H7 (cell line): ENCODE measurements at regions not wholly inside any gene's neighbourhood (a gene's known extent, or its start where the extent isn't known, plus 50 kb on each side); places are given as distances from the start of the nearest gene placed in this dataset.
"Not testable (repeated sequence)": the region's sequence is repeated elsewhere in the genome, so short reads cannot be mapped to it uniquely, and the experiment has no call there.

ENCODE experiments used
- DNase-seq: peaks from one replicate; pipeline ENCODE4 v3.0.0; 2012
- H3K27me3 ChIP-seq: 2 replicates; pipeline ENCODE4 v1.6.0; 2011; ENCODE audit warnings: mild to moderate bottlenecking, low read length; ENCODE audit not compliant: control insufficient read depth, insufficient read depth
- H3K36me3 ChIP-seq: replicated peaks from 2 replicates; pipeline ENCODE4 v1.5.1; 2011; ENCODE audit warnings: low read length; ENCODE audit not compliant: control insufficient read depth, insufficient read depth
- H3K4me3 ChIP-seq: 2 replicates; pipeline ENCODE4 v1.5.1; 2011; ENCODE audit warnings: low read depth, mild to moderate bottlenecking, control low read depth, low read length, moderate library complexity; ENCODE audit not compliant: insufficient read depth

DNA sequence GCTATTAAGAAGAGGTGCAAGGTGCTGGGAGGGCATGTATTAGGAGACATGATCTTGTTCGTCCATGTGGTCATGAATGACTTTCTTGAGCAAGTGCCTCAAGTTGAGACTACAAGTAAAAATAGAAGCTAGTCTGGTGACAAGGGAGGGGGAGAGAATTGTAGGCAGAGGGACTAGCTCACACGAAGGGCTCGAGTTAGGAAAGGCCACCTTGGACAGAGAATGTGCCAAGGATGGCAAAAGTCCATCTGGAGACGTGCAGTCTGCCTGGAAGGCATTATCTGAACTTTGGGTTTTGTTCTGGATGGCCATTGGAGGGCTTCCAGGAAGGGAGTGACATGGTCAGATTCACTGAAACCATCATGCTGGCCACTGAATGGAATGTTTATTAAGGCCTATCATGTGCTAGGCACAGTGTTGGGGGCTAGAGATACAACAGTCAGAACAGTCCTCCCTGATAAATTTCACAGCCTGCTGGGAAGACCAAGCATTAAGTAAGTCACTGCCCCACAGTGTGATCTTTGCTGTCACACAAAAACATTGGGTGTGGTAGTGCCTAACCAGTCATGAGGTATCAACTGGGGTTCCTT is 251.3 kb upstream of the NBPF12 start:
- H3K4me3 ChIP-seq, H3K36me3 ChIP-seq, H3K27me3 ChIP-seq, DNase-seq: not testable (repeated sequence)

DNA sequence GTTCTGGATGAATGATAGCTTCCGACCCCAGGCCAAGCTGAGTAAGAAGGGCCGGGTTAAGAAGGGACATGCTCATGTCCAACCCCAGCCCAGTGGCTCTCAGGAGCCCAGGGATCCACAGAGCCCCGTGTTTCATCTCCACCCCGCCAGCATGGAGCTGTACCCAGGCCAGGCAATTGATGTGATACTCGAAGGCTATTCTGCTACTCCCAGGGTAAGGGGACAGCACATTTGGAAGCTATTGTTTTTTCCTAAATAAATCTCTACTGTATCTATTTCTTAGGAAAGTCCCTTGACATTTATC is 255.0 kb upstream of the NBPF12 start:
- not testable (repeated sequence) for H3K36me3 ChIP-seq, DNase-seq, H3K4me3 ChIP-seq, H3K27me3 ChIP-seq

DNA sequence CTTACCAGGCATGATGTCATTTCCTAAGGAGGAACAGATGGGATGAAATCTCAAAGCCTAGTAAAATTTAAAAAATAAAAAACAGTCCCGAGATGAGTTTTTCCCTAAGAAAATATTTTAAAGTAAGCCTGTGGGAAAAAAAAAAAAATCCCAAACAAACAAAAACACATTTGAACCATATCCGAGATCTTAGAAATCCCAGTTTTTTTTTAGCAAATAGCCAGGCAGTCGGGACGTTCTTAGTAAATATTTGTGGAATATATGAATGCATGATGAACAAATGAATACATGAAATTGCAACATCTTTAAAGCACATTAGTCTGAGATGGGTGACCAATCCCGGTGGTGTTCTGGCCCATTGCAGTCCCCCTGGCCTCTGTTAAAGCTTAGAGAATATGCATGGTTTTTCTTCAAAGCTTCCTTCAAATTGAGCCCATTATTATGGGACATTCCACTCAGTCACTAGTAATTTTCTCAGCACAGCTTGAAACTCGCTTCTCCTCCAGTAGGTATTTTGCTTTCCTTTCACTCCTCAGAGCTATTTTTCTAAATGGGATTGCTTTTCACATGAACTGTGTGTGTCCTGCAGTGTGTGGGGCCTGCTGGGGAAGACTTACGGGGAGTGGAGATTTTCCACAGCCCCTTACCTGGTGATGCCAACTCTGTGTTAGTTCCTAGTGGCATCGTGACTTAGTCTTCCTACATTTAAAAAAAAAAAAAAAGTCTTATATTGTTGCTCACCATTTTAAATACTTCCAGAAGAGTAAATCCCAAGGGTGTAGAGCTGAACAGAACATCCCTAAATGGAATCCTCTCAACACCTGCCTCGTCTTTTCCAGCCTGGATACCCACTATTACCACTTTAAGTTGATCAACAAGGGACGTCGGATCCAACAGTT is 255.6 kb upstream of the NBPF12 start:
- H3K4me3 ChIP-seq, H3K27me3 ChIP-seq, H3K36me3 ChIP-seq, DNase-seq: not testable (repeated sequence)

DNA sequence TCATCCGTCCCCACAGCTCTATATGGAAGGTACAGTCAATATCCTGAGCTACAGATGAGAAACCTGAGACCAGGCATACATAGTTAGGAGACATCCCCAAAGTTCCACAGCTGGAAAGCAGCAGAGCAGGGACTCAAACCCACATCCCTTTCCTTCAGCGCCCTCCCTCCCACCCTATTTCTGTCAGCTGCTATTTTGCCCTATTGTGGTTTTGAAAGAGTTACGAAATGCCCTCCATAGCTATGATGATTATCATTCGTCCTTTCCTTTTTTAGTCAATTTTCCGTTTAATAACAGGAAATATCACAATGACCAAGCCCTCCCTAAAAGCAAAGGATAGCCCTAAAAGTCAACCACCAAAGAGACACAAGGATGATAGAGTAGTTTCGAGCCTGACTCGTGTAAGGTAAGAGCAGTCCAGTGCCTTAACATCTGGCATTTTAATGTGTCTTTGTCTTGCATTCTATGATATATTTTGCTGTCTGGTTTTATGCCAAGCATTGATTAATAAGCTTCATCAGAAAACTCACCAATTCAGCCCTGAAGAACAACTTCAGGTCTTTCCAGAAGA is 264.3 kb upstream of the NBPF12 start:
- not testable (repeated sequence) for DNase-seq, H3K27me3 ChIP-seq, H3K36me3 ChIP-seq, H3K4me3 ChIP-seq

DNA sequence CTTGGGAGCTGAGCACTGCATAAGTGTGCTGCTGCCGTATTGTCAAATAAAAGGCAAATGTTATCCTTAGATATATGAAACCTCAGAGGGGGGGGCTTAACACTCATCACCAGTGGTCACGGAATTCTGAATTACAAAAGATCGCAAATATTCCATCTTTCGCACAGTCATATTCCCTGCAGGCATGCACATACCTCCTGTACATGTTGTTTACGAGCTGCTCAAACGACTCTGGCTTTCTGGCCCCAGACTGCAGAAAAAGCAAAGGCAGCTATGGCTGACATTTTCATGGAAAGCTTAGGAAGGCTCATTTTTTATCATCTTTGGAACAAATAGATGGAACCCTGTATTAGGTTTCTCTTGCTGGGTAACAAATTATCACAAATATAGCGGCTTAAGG is 265.5 kb upstream of the NBPF12 start:
- H3K36me3 ChIP-seq, DNase-seq, H3K4me3 ChIP-seq, H3K27me3 ChIP-seq: not testable (repeated sequence)

DNA sequence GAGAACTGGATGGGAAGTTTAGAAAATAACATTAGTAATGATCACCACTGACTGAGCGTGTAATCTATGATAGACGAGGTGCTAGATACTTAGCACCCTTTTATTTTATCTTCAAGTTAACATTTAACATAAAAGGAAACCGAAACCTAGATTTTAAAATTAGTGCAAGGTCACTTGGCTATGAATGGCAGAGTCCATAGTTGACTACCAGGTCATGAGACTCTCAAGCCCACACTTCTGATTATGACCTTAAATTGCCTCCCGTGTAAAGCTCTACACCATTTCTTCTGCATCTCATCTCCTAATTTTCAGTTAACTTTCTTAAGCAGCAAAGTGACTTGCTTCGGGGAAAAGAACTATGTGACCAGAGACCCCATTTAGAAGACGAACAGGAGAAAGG is 266.5 kb upstream of the NBPF12 start:
- not testable (repeated sequence) for H3K36me3 ChIP-seq, H3K27me3 ChIP-seq, H3K4me3 ChIP-seq, DNase-seq

DNA sequence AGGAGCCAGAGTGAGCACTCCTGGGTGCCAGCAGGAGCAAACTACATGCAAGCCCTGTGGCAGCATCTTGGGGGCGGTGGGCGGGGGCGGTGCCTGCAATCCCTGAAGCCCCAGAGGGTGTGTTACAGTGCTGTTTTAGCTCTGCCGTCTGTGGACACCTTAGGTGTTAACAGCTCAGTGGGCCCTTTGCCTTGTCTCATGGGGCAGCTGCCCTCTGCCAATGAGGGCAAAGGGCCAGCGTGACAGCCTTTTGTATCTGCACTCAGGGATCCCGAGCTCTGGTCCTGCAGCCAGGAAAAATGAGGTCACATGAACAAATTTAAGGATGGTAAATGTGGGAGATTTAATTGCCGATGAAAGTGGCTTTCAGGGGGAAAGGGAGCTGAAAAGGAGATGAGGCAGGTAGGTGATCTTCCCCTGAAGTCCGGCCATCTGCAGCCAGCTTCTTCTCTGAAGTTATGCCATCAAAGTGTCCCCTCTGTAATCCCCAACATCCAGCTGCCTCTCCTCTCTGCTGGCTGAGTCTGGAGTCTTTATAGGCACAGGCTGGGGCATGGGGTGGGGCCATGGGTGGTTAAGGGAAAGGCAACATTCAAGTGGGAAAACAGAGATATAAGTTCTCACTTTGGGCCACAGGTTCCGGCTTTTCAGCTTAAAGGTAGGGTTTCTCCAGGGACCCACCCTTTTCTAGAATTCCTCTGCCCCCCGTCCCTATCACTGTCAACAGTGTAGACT is 267.1 kb upstream of the NBPF12 start:
- not testable (repeated sequence) for H3K4me3 ChIP-seq, H3K27me3 ChIP-seq, H3K36me3 ChIP-seq, DNase-seq

DNA sequence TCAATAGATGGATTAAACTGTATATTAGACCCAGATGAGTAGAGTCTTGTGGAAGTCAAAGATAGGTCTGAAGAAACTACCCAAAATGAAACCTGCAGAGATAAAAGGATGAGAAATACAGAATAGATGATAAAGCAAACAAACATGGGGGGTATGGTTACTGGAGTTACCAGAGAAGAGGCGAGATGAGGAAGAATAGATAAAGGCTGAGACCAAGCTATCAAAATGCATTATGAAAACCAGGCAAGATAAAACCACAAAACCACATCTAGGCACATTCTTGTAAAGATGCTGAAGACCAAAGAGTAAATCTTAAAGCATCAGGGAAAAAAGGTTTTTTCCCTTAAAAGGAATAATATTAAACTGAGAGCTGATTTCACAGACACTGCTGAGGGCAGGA is 271.8 kb upstream of the NBPF12 start:
- H3K36me3 ChIP-seq, H3K4me3 ChIP-seq, DNase-seq, H3K27me3 ChIP-seq: not testable (repeated sequence)

DNA sequence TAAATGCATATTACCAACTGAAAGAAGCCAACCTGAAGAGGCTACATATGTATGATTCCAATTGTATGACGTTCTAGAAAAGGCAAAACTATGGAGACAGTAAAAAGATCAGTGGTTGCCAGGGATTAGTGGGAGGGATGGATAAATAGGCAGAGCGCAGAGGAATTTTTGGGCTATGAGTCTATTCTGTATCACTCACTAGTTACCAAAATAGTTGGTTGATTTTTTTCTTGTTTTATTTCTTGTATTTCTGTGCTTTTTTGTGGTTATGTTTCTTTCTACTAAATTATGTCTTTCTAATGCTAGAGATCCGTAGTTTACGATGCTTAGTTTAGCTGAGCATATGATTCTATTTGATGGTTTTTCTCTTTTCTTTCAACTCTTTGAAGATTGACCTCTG is 277.9 kb upstream of the NBPF12 start:
- not testable (repeated sequence) for H3K27me3 ChIP-seq, DNase-seq, H3K36me3 ChIP-seq, H3K4me3 ChIP-seq

DNA sequence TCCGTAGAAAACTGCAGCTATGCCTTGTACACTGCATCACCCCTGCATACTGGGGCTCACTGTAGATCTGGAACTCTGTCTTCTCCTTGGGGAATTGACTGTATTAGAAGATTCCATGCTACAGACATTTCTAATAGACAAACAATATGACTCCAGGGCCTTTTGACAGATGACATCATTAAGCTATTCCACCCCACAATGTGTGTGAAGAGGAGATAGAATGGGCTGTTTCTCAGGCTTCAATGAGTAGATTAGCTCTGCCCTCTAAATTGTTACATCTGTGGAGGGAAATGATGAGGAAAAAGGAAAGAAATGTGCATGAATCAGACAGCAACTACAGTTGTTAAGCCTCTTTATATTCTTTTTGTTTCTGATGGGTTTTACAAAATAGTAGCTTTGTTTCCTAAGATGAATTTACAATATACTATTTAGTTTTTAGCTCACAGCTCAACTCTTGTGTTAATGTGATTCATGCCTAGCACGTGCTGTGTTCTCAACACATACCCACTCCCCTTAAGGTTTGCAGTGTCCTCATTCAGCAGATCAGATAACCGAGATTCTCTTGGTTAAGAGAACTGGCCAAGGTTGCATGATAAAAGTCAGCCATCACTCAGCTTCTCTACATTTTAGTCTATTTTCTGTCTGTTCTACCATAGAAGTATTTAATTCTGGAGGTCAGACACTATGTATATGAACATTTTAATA is 281.6 kb upstream of the NBPF12 start:
- DNase-seq, H3K36me3 ChIP-seq, H3K4me3 ChIP-seq, H3K27me3 ChIP-seq: not testable (repeated sequence)

DNA sequence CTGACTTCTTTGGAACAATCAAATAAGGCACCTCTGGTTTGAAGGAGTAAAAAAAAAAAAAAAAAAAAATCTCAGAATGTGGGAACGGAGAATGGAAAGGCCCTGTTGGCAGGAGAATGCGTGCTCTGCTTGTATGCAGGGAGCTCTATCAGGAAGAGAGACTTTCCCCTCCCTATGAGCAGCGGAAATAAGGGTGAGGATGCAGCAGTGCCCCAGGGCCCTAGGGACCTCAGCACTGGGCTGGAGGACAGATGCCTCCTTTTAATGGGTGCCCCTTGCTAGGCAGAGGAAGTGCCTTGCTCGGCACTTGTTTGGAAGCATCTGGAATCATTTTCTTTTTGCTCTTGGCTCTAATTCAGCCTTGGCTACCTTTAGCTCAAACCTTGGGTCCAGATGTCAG is 283.4 kb upstream of the NBPF12 start:
- not testable (repeated sequence) for H3K36me3 ChIP-seq, DNase-seq, H3K4me3 ChIP-seq, H3K27me3 ChIP-seq

DNA sequence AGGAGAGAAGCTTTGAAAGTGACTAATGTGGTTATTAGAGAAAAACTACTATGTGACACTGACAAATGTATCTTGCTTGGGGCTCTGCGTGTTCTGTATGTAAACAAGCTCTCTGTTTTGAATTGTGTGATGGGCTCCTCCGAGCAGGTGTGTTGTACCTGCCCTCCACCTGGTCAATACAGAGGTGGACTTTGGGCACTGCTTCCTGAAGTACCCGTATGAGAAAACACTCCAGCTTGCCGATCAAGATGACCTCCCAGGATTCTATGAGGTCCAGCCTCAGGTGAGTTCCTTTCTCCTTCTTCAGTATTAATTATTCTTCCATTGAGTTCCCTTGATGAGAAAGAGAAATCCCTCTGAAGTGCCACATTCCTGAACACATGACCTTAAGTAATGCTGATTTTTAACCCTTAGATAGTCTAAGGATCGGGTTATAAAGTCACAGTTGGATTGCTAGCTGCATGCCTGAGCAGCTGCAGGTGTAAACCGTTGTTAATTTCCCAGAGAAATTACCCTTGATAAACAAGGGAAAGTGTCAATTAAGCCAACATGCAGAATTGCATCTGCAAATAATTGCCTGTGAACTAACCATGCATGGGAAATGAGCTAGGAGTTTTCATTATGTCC is 292.0 kb upstream of the NBPF12 start:
- not testable (repeated sequence) for H3K27me3 ChIP-seq, H3K36me3 ChIP-seq, DNase-seq, H3K4me3 ChIP-seq

DNA sequence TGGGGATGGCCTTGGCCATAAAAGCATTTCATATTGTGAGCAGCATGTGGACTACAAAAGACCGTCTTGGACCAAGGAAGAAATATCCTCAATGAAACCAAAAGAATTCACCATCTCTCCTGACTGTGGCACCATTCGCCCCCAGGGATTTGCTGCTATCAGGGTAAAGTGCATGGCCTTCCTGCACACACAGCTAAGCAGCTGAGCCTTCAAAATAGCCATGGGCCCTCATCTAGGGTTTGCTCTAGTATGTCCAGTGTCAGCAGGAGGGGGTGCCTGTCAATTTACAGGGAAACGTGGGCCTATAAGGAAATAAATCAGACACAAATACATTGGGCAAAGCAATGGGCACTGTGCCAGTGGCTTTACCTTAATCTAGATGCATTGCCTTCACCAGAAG is 296.6 kb upstream of the NBPF12 start:
- H3K27me3 ChIP-seq, H3K4me3 ChIP-seq, DNase-seq, H3K36me3 ChIP-seq: not testable (repeated sequence)

DNA sequence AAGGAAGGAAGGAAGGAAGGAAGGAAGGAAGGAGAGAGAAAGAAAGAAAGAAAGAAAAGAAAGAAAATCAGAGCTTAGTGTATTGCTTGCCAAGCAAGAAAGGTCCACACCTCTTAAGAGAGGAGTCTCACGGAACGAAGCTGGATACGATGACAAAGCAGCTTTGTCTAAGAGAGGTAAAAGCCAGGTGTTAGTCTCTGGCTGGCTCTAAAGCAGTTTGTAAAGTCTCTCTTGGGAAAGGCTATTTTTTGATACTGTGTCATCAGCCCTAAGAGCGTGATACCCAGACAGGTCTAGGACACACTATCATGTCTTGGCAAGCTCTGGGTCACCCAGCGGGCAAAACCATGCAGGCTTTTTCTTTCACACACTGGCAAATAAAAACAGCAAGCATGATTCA is 297.5 kb upstream of the NBPF12 start:
- H3K4me3 ChIP-seq, DNase-seq, H3K36me3 ChIP-seq: not testable (repeated sequence)

More for the DNA sequence above, 297.5 kb upstream of the NBPF12 start:
- not testable (repeated sequence) for H3K27me3 ChIP-seq
